GM12865 (cell line): ENCODE measurements at regions not wholly inside any gene's neighbourhood (a gene's known extent, or its start where the extent isn't known, plus 50 kb on each side); places are given as distances from the start of the nearest gene placed in this dataset.

Source experiments
- DNase-seq: peaks from one replicate; pipeline ENCODE4 v3.0.0; 2010; ENCODE audit warnings: low read depth
- H3K4me3 ChIP-seq: 2 replicates; pipeline ENCODE4 v1.5.1; 2011; ENCODE audit warnings: mild to moderate bottlenecking, low read depth, low read length, control low read depth
- CTCF ChIP-seq: IDR thresholded peaks from 2 replicates; pipeline ENCODE4 v1.5.1; 2011; ENCODE audit warnings: low read length, control low read depth, low read depth, inconsistent platforms; ENCODE audit not compliant: insufficient read depth; ENCODE audit errors: missing control alignments

GRCh38 chr10:123298583-123298982, 144.4 kb downstream of the BUB3 start:
- TF ChIP-seq CTCF, result no peak
- H3K4me3 ChIP-seq, result no peak overlapping the region
- DNase-seq, result no peak

DNA sequence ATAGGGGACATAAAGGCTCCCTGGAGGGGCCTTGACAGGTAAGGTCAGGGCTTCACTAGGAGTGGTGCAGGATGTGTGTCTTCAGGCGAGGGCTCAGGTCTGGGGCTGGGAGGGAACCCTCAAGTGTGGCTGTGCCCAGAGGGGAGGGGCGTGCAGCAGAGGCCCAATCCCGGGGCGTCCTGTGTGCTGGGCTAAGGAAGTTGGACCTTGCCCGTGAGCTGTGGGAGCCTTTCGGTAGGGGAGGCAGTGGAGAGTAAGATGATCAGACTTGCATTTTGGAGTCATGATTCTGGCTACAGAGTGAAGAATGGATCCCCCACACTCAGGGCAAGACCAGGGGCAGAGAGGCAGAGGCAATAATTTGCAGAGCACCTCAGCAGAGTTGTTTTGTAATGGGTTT, 145.4 kb downstream of the BUB3 start:
- TF ChIP-seq CTCF, result no peak
- H3K4me3 ChIP-seq, result no peak overlapping the region
- no peak for DNase-seq

DNA sequence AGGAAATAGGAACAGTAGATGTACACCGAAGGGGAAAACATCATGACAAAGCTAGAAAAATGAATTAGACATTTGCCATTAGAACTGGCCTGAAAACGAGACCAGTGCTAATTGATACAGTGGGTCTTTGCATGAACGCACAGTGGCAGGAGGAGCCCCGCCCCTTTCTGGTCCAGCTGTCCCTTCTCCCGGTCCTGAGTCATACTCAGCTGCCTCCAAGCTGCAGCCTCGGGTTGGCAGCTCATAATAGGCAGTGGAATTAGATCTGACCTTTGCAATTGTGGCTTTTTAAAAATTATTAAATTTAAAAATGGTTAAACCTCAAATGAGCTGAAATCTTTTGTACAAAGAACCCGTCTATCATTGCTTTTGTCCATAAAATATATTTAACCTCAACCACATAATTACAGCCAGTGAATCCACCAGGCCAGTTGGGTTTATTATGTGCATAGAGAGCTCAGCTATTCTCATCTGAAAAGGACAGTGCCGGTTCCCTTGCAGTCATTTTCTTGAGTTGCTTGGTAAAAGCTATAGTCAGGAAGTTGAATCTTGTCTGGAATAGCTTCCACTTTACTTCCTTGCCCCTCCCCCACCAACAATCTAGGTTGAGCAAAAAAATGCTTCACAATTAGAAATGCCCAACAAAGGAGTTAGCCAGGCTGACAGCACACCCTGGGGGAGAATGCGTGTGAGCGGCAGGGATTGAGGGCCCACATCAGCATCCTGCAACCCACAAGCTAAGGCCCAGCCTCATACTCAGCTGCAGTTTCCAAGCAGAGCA, 147.1 kb downstream of the BUB3 start:
- peak; percentile 38 for DNase-seq
- H3K4me3 ChIP-seq, result no peak overlapping the region
- TF ChIP-seq CTCF, result no peak

DNA sequence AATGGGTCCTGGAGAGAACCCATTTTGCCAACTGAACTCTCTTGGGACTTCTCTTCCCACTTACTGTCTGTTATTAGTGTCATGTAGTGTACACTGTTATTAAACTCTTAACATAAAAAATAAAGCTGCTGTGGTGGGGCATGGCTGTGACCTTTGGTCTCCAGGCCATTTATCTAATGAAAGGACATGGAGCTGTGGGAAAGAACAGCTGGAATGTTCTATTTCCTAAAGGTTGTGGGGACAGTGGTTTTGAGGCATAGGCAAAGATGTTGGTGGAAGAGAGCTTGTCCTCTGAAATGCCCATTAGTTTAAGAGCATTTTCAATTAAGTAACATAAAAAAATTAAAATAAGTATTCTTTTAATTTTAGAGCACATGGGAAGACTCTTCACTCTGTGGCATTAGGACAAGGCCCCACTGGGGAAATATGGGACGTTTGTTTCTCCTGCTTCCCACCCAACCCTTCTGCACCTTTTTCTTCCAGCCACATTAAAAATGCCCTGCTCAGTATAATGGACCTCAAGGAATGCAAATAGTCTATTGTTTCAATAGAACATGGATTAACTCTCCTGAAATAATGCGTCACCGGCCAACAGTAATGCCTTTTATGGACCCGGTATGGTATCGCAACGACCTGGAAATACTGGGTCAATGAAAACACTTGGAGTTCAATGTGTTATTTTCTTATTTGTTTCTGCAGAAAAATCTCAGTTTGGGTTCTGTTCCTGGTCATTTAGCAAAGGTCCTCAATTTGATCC, 149.6 kb downstream of the BUB3 start:
- no peak overlapping the region for H3K4me3 ChIP-seq
- no peak for TF ChIP-seq CTCF
- no peak for DNase-seq

DNA sequence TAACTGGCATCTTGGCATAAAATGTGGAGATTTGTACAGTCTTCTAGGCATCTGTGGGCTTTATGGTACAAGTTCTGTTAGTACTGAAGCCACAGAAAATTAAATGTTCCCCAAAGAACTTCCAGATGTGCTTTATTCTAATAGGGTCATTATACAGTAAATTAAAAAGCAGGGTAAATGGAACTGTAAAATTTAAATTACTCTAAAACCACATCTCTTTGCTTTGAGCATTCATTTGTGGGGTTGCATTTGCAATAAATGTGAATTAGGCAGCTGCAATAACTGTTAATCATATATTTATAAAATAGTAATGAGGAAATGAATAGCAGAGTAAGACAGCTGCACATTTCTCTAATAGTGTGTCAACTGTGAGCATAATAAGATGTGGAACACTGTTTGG, 151.5 kb downstream of the BUB3 start:
- TF ChIP-seq CTCF, result no peak
- no peak for DNase-seq
- no peak overlapping the region for H3K4me3 ChIP-seq

DNA sequence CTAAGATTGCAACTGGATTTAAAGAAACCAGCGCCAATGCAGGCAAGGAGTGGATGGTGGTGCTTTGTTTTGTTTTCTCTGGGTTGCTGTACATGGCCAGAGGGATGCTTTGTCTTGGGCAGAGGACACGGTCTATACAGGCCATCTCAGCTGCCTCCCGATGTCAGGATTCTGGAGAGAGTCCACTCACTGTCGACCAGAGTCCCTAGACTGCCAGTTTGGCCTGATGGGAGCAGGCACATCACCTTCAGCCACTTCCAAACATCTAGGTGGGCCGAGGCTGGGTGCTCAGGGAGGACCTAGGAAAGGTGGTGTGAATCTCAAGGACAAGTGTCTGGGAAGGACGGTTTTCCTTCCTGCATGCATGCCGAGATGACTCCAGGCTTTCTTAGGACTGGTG, 152.1 kb downstream of the BUB3 start:
- TF ChIP-seq CTCF, result no peak
- H3K4me3 ChIP-seq, result no peak overlapping the region
- no peak for DNase-seq
